ENCODE measurements at regions not wholly inside any gene's neighbourhood (a gene's known extent, or its start where the extent isn't known, plus 50 kb on each side); places are given as distances from the start of the nearest gene placed in this dataset.

- Histone ChIP-seq H3K9me3 (ENCODE audit: low read depth, low read length) (no peaks in the 10 kb centered on the region), H3K4me2 (ENCODE audit: insufficient read depth, low read length) (no peak overlapping the region), H3K4me1 (ENCODE audit: insufficient read depth, low read length) (no peaks in the 10 kb centered on the region), H4K20me1 (ENCODE audit: insufficient read depth, low read length) (no peaks in the 10 kb centered on the region), H2AFZ (ENCODE audit: low read length) (no peak overlapping the region), H3K27me3 (ENCODE audit: insufficient read depth, low read length) (peaks cover 4% of the 10 kb centered on the region), H3K79me2 (ENCODE audit: insufficient read depth, low read length) (no peaks in the 10 kb centered on the region), H3K36me3 (ENCODE audit: insufficient read depth, low read length) (no peaks in the 10 kb centered on the region), H3K4me3 (ENCODE audit: insufficient read depth, low read length) (no peak overlapping the region), H3K27ac (ENCODE audit: low read depth, low read length) (no peak overlapping the region)
- DNase-seq (ENCODE audit: insufficient read length, low spot score, missing footprints), result no peak
- no peak for TF ChIP-seq CTCF (IDR thresholded peaks at IDR 0.05; ENCODE audit: extremely low read depth, low read depth, low read length)
These were observed 144.8 kb upstream of the CEP162 start for GRCh38 chr6:84372290-84372689.

DNA sequence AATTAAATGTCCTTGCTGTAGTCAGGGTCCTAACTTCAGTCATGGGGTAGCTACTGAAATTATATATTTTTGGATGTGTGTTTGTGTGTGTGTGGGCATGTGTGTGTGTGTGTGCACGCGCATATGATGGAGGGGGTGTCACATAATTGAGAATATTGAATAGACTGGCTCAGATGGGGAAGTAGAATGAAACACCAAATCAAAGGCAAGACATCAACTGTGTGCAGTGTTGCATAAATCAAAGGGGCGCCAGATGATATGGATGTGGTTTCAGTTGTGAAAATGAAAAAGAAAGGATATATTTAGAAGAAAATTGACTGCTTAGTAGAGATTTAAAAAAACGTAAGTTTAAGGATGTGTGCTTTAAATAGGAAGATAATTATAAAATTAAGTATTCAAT, 144.2 kb upstream of the CEP162 start:
- Histone ChIP-seq H3K79me2 (ENCODE audit: insufficient read depth, low read length) (no peaks in the 10 kb centered on the region), H2AFZ (ENCODE audit: low read length) (no peak overlapping the region), H3K27me3 (ENCODE audit: insufficient read depth, low read length) (peaks cover 4% of the 10 kb centered on the region), H3K4me3 (ENCODE audit: insufficient read depth, low read length) (no peak overlapping the region), H4K20me1 (ENCODE audit: insufficient read depth, low read length) (no peaks in the 10 kb centered on the region), H3K4me2 (ENCODE audit: insufficient read depth, low read length) (no peak overlapping the region), H3K4me1 (ENCODE audit: insufficient read depth, low read length) (no peaks in the 10 kb centered on the region), H3K27ac (ENCODE audit: low read depth, low read length) (no peak overlapping the region), H3K36me3 (ENCODE audit: insufficient read depth, low read length) (no peaks in the 10 kb centered on the region), H3K9me3 (ENCODE audit: low read depth, low read length) (no peaks in the 10 kb centered on the region)
- no peak for DNase-seq (ENCODE audit: insufficient read length, low spot score, missing footprints)
- no peak for TF ChIP-seq CTCF (IDR thresholded peaks at IDR 0.05; ENCODE audit: extremely low read depth, low read depth, low read length)

DNA sequence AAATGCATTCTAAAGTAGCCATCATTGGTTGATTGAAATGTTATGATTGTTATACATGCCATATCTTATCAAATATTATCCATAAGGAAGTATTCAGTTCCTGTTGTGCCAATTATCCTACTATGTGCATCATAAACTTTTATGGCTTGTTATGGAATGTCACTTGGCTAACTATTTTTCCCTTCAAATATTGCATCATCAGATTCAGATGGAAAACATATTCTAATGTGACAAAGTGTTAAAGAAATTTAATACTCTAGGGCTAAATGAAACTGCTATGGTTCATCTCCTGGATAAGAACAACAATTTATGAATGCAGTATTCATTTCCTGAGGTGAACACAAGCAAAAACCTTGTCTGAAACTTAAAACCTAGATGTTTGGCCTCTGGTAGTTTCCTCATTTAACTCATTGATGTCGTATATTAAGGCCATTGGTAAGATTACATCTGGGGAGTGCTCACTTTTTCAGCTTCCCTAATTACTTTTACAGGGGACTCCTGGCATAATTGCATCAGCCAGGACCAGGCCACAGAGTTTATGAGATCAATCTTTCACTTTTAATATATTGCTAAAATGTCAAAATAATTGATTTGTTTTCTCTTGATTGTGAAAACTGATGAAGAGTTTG, 134.9 kb upstream of the CEP162 start:
- Histone ChIP-seq H2AFZ (ENCODE audit: low read length) (no peak overlapping the region), H3K36me3 (ENCODE audit: insufficient read depth, low read length) (no peaks in the 10 kb centered on the region)
- DNase-seq (ENCODE audit: insufficient read length, low spot score, missing footprints), result no peak

More for the DNA sequence above, 134.9 kb upstream of the CEP162 start:
- Histone ChIP-seq H3K27me3 (ENCODE audit: insufficient read depth, low read length) (no peaks in the 10 kb centered on the region), H3K27ac (ENCODE audit: low read depth, low read length) (no peak overlapping the region), H3K4me1 (ENCODE audit: insufficient read depth, low read length) (no peaks in the 10 kb centered on the region), H4K20me1 (ENCODE audit: insufficient read depth, low read length) (no peaks in the 10 kb centered on the region), H3K4me2 (ENCODE audit: insufficient read depth, low read length) (no peak overlapping the region), H3K9me3 (ENCODE audit: low read depth, low read length) (no peaks in the 10 kb centered on the region), H3K4me3 (ENCODE audit: insufficient read depth, low read length) (no peak overlapping the region), H3K79me2 (ENCODE audit: insufficient read depth, low read length) (no peaks in the 10 kb centered on the region)
- TF ChIP-seq CTCF (IDR thresholded peaks at IDR 0.05; ENCODE audit: extremely low read depth, low read depth, low read length), result no peak
